Gastrocnemius medialis (tissue), 4 donors: ENCODE measurements at regions not wholly inside any gene's neighbourhood (a gene's known extent, or its start where the extent isn't known, plus 50 kb on each side); places are given as distances from the start of the nearest gene placed in this dataset.

Experiments
- ATAC-seq, 2 donors: fragments of 150-250 bp; one replicate each; pipeline ENCODE4 v1.9.1; 2016
- DNase-seq, 2 donors: peaks; one replicate each; pipeline ENCODE4 v3.0.0-alpha.2; 2019
- H3K27ac ChIP-seq, 4 donors: fragments of 200-600 bp; sonication (generic); 1 replicate in 1 of 4; 2 replicates in 3 of 4; pipeline ENCODE4 v1.5.1; 2016 to 2018; ENCODE audit warnings: mild to moderate bottlenecking in 2 of 4, moderate library complexity in 1 of 4
- H3K27me3 ChIP-seq, 3 donors: fragments of 200-600 bp; sonication (generic) in 2 of 3; 1 replicate in 1 of 3; 2 replicates in 2 of 3; pipeline versions ENCODE4 v1.5.1 to v1.6.0; 2016 to 2019; ENCODE audit warnings: mild to moderate bottlenecking in 1 of 3, moderate library complexity in 1 of 3
- H3K36me3 ChIP-seq, 2 donors: fragments of 200-600 bp; sonication (generic) in 1 of 2; one replicate each; pipeline ENCODE4 v1.5.1; 2017 to 2018
- H3K4me1 ChIP-seq, 2 donors: fragments of 200-600 bp; sonication (generic) in 1 of 2; one replicate each; pipeline ENCODE4 v1.5.1; 2016 to 2017; ENCODE audit warnings: mild to moderate bottlenecking in 2 of 2
- H3K4me3 ChIP-seq, 4 donors: fragments of 200-600 bp; sonication (generic) in 3 of 4; 1 replicate in 1 of 4; 2 replicates in 3 of 4; pipeline ENCODE4 v1.5.1; 2016 to 2019; ENCODE audit warnings: mild to moderate bottlenecking in 2 of 4
- H3K9me3 ChIP-seq, 3 donors: fragments of 200-600 bp; sonication (generic) in 2 of 3; 1 replicate in 1 of 3; 2 replicates in 2 of 3; pipeline ENCODE4 v1.5.1; 2016 to 2019
- POLR2A ChIP-seq, 2 donors: fragments of 450-650 bp; IDR thresholded peaks; one replicate each; pipeline ENCODE4 v1.6.1; 2017; ENCODE audit warnings: antibody characterized with exemption in 2 of 2, mild to moderate bottlenecking in 2 of 2, moderate library complexity in 2 of 2
- in situ Hi-C, 4 donors: fragments of 200-750 bp; cut with MboI; loops; one replicate each; pipeline versions ENCODE4 v1.15.0 to v1.8.0; 2017; ENCODE audit warnings: low sequenced_read_pairs in 4 of 4
- intact Hi-C: fragments of 100-400 bp; cut with DNase I; formaldehyde crosslinking; loops from one replicate; pipeline ENCODE4 v1.15.1; 2023; ENCODE audit warnings: low total_unique reads
- TF ChIP-seq, protein P1 (sequence below), 5 experiments: fragments of 450-650 bp in 3 of 5; fragments of 200-600 bp in 2 of 5; sonication (generic) in 2 of 5; IDR thresholded peaks in 4 of 5; conservative IDR thresholded peaks in 1 of 5; 1 replicate in 4 of 5; 2 replicates in 1 of 5; pipeline ENCODE4 v1.5.1; 2016 to 2019; ENCODE audit warnings: antibody characterized with exemption in 5 of 5, mild to moderate bottlenecking in 3 of 5, moderate library complexity in 3 of 5

DNA sequence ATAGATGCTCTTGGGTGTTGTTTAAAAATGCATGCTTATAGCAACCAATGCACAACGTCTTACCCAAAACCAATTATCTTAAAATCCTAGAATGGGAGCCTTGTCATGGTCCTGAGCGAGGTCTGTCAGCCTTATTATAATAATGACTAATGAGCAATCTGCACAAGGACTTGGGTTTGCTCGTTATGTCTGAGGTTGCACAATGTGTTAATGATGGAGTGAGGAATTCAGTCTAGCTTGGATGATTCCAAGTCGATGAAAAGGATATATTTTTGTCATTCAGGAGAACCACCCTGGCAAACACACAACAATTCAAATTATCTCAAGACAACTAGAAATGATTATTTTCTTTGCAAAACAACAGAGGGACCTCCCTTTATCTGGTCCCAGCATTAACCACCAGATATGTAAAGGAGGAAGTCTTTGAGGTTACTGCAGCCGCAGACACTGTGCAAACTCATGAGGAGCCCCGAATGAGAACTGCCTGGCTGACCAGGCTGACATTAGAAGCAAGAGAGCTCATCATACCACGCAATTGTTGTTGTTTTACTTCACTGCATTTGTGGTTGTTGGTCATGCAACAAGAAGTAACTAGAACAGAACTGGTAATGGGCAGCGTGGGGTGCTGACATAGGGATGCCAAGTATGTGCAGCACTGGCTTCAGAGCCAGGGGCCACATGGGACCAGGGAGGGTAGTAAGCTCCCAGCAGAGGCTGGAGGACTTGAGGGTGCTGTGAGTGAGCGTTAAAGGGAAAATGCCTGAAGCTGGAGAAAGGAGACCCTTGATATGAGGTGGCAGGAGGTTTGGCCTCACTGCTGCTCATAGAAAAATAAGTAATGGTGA is 488.3 kb downstream of the CDH26 start:
- H3K36me3 ChIP-seq: no peaks in the 10 kb centered on the region
- H3K27me3 ChIP-seq: no peaks in the 10 kb centered on the region
- H3K4me3 ChIP-seq: no peak overlapping the region
- DNase-seq (no peak), ATAC-seq (no peak)
- no peaks in the 10 kb centered on the region for H3K4me1 ChIP-seq
- TF ChIP-seq POLR2A (IDR thresholded peaks at IDR 0.05): no peak
- TF ChIP-seq, protein P1, sequence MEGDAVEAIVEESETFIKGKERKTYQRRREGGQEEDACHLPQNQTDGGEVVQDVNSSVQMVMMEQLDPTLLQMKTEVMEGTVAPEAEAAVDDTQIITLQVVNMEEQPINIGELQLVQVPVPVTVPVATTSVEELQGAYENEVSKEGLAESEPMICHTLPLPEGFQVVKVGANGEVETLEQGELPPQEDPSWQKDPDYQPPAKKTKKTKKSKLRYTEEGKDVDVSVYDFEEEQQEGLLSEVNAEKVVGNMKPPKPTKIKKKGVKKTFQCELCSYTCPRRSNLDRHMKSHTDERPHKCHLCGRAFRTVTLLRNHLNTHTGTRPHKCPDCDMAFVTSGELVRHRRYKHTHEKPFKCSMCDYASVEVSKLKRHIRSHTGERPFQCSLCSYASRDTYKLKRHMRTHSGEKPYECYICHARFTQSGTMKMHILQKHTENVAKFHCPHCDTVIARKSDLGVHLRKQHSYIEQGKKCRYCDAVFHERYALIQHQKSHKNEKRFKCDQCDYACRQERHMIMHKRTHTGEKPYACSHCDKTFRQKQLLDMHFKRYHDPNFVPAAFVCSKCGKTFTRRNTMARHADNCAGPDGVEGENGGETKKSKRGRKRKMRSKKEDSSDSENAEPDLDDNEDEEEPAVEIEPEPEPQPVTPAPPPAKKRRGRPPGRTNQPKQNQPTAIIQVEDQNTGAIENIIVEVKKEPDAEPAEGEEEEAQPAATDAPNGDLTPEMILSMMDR (IDR thresholded peaks at IDR 0.05 in 4 of 5, conservative IDR thresholded peaks at IDR 0.05 in 1 of 5): no peak
- H3K27ac ChIP-seq: no peak overlapping the region
- intact Hi-C loops (no loop called here), in situ Hi-C loops (no loop called here)
- H3K9me3 ChIP-seq: no peaks in the 10 kb centered on the region

- Histone ChIP-seq H3K4me3 (no peak overlapping the region), H3K27me3 (no peaks in the 10 kb centered on the region), H3K4me1 (no peaks in the 10 kb centered on the region), H3K36me3 (no peaks in the 10 kb centered on the region), H3K27ac (no peak overlapping the region), H3K9me3 (no peaks in the 10 kb centered on the region)
- TF ChIP-seq, protein P1 (IDR thresholded peaks at IDR 0.05 in 4 of 5, conservative IDR thresholded peaks at IDR 0.05 in 1 of 5): no peak
- no peak for TF ChIP-seq POLR2A (IDR thresholded peaks at IDR 0.05)
- ATAC-seq (peak in 1 of 2 donors; percentile 24), DNase-seq (no peak)
- intact Hi-C loops: no loop called here
- in situ Hi-C loops: no loop called here
These were observed 489.5 kb downstream of the CDH26 start for GRCh38 chr20:60447703-60448102.

- Histone ChIP-seq H3K4me3 (no peak overlapping the region), H3K9me3 (no peaks in the 10 kb centered on the region), H3K36me3 (no peaks in the 10 kb centered on the region), H3K27ac (no peak overlapping the region), H3K4me1 (no peaks in the 10 kb centered on the region), H3K27me3 (no peaks in the 10 kb centered on the region)
- no peak for ATAC-seq
- intact Hi-C loops (no loop called here), in situ Hi-C loops (no loop called here)
- DNase-seq: no peak
- TF ChIP-seq, protein P1 (IDR thresholded peaks at IDR 0.05 in 4 of 5, conservative IDR thresholded peaks at IDR 0.05 in 1 of 5): no peak
These were observed 495.4 kb downstream of the CDH26 start for GRCh38 chr20:60453388-60454246.

GRCh38 chr20:60454491-60454890 is 496.3 kb downstream of the CDH26 start:
- in situ Hi-C loops: no loop called here
- no peaks in the 10 kb centered on the region for H3K4me1 ChIP-seq
- H3K27me3 ChIP-seq: no peaks in the 10 kb centered on the region
- no peak for DNase-seq
- no peak overlapping the region for H3K27ac ChIP-seq
- intact Hi-C loops: no loop called here
- H3K36me3 ChIP-seq: no peaks in the 10 kb centered on the region
- H3K9me3 ChIP-seq: no peaks in the 10 kb centered on the region
- TF ChIP-seq, protein P1 (IDR thresholded peaks at IDR 0.05 in 4 of 5, conservative IDR thresholded peaks at IDR 0.05 in 1 of 5): no peak
- no peak for TF ChIP-seq POLR2A (IDR thresholded peaks at IDR 0.05)
- ATAC-seq: no peak
- H3K4me3 ChIP-seq: no peak overlapping the region
